HG03196 (cell line): ENCODE measurements at regions not wholly inside any gene's neighbourhood (a gene's known extent, or its start where the extent isn't known, plus 50 kb on each side); places are given as distances from the start of the nearest gene placed in this dataset.

Experiments
- ATAC-seq: cut with Tn5 transposase; IDR thresholded peaks from one replicate; pipeline ENCODE4 v1.9.1; 2021; ENCODE audit not compliant: unreplicated experiment

DNA sequence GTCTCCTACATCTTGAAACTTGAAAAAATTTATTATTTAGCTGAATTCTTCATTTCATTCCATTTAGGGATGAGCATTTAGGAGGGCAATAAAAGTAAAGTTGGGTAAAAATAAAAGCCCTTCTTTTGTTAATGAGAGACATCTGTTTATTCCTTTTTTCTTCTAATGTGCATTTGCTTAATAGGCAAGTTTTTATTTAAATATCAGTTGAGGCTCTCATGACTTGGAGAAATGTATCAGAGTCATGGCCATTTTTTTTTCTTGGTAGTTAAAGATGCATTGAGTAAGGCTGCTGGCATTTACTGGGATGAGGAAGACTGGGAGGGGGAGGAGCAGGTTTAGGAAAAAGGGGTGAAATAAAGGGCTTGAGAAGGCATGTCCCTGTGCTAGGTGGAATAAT lies 609.9 kb upstream of the TMEM132C start:
- no peak for ATAC-seq

- ATAC-seq: no peak
These were observed 606.0 kb upstream of the TMEM132C start for GRCh38 chr12:127660961-127661360.

DNA sequence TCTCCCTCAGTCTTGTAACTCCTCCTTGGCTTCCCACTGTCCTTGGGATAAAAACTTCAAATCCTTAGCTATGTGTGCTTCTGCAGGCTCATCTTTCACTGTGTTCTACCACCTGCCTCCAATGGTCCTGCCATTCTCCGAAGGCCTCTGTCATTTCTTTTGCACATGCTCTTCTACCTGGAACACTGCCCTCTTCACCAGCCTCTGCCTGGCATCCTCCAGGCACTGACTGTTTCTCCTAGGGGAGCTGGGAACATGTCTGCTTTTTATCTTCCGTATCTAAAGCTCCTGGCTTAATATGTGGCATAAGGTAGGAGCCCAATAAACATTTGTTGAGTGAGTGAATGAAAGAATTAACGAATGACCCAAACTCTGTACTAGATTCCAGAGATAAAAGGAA lies 603.3 kb upstream of the TMEM132C start:
- ATAC-seq: no peak

GRCh38 chr12:127664901-127665300 lies 602.1 kb upstream of the TMEM132C start:
- ATAC-seq: no peak

GRCh38 chr12:127667131-127667685 lies 599.8 kb upstream of the TMEM132C start:
- no peak for ATAC-seq

DNA sequence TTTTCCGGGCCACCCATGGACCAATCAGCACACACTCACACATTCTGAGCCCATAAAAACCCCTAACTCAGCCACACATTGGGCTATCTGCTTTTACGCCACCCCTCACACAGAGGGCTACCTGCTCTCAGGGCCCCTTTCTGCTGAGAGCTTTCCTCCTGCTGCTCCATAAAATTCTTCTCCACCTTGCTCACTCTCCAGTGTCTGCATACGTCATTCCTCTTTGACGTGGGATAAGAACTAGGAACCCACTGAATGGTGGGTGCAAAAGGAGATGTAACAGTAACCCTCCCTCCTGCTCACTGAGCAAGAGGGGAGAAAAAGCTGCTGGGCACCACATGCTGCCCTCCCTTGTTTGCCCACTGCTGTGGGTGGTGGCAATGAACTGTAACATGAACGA lies 596.7 kb upstream of the TMEM132C start:
- ATAC-seq: no peak

GRCh38 chr12:127670796-127671195 lies 596.2 kb upstream of the TMEM132C start:
- no peak for ATAC-seq

GRCh38 chr12:127675936-127676335 lies 591.0 kb upstream of the TMEM132C start:
- ATAC-seq: no peak

DNA sequence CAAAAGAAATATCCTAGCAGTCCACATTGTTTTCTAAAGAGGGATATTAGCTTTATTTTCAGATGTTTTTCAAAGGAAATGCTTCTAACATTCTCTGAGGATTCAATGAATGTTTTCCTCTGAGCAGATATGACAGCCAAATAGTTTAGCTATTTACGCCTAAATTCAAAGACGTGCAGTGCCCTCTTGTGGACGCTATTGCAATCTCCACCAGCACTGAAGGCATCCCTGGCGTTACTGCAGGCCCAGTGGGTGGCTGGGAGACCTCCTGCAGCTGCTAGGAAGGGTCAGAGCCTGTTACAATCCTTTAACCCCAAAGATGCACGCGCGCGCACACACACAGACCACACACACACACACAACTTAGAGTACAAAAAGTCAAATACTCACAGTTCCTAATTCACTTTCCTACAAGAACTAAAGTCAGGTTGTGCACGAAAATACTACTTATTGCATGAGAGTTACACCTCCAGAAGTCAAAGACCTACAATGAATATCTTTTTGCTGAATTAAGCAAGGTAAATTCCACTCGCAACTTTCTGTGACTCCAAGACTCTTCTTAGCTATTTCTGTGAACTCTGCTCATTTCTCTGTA lies 589.3 kb upstream of the TMEM132C start:
- ATAC-seq: no peak

GRCh38 chr12:127678945-127679344 lies 588.0 kb upstream of the TMEM132C start:
- ATAC-seq: no peak

DNA sequence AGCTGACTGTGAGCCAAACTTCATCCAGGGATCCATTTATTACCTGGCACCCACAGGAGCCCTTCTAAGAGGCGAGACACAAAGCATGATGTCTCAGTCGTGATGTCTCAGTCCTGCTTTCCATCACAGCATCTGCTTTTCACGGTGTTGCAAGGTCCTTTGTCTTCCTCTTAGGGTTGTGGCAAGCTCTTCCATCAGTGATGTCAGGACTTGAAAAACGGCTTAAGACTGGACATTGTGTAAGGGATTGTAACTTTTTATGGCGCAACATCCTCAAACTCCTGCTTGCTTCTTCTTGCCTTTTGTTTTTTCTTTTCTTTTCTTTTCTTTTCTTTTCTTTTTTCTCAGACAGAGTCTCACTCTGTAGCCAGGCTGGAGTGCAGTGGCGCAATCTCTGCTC lies 586.5 kb upstream of the TMEM132C start:
- no peak for ATAC-seq

DNA sequence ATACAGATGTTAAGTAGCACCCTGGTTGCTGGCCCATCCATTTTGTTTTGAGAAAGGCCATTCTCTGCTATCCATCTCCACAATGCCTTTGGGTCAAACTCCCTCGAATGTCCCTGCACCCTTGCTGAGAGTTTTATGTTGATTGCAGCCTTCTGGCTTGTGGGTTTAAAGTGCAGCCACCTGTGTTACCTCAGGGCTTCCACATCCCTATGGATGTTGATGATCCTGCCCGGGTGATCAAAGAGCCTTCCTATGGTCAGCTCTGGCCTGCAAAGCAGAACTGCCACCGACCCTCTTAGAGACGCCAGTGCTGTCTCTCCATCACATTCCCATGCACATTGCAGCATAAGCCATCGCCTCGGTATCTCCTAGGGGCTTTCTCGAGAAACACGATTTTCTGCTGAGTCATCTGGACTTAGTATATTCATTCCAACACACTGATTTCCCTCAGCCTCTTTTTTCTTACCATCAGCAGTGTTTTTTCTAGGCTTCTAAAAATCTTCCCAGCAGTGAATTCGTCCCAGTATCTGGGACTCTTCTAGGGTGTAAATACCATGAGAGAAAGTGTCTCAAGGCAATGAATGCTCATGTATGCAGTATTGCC lies 585.7 kb upstream of the TMEM132C start:
- no peak for ATAC-seq

GRCh38 chr12:127685491-127685890 lies 581.5 kb upstream of the TMEM132C start:
- no peak for ATAC-seq

GRCh38 chr12:127685931-127686330 lies 581.0 kb upstream of the TMEM132C start:
- no peak for ATAC-seq

DNA sequence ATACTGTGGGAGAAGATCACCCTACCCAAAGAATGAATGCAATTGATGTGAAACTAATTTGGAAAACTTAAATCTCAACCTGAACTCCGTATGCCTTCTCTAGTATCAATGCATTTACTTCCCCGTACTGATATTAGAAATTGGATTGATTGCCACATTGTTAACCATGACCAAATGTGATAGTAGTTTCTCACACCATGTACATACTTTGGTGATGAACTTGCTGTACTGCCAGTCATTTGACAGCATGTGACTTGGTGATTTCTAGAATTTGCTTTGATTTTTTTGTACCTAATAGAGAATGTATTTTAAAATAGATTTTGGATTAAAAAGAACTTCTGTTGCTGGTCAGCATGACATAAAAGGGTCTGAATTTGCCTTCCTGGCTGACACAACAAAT lies 579.8 kb upstream of the TMEM132C start:
- ATAC-seq: no peak

DNA sequence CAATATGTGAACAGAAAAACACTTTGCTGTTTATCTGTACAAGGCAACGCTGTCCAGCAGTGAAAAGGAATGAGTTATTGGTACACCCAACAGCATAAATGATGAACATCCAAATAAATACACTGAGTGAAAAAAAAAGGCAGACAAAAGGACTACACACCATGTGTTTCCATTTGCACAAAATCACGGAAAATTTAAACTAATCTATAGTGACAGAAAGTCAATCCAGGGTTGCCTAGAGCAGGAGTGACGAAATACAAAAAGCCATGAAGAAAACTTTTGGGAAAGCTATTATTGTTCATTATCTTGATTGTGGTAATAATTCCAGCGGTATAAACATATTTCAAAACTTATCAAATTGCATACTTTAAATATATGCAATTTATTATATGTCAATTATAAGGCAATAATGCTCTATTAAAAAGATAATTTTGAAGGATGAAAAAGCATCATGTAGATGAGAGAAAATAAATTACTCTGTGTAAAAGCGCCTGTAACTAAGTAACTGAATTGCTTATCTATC lies 578.0 kb upstream of the TMEM132C start:
- ATAC-seq: no peak

GRCh38 chr12:127690161-127690560 lies 576.8 kb upstream of the TMEM132C start:
- ATAC-seq: no peak

- no peak for ATAC-seq
These were observed 570.0 kb upstream of the TMEM132C start for GRCh38 chr12:127696963-127697362.

- no peak for ATAC-seq
These were observed 563.9 kb upstream of the TMEM132C start for GRCh38 chr12:127703026-127703425.

GRCh38 chr12:127711108-127711507 lies 555.9 kb upstream of the TMEM132C start:
- no peak for ATAC-seq

- no peak for ATAC-seq
These were observed 554.4 kb upstream of the TMEM132C start for GRCh38 chr12:127712561-127712960.

GRCh38 chr12:127716166-127716565 lies 550.8 kb upstream of the TMEM132C start:
- ATAC-seq: no peak

DNA sequence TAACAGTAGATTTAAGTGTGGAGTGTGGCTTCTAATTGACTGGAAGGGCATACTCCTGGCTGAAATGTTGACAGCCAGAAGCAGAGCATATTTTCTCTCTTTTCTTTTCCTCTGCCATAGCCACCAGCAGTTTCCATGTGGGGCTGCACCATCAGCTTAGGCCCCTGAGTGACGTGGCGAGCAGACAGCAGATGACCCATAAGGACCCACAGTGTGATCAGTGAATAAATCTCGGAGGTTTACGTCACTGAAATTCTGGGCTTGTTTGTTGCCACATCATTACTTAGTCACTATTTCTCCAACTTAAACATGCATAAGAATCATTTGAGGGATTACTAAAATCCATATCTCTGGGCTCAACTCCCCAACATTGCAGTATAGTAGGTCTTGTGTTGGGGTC lies 549.7 kb upstream of the TMEM132C start:
- no peak for ATAC-seq
